HEK293 (cell line): ENCODE measurements at regions not wholly inside any gene's neighbourhood (a gene's known extent, or its start where the extent isn't known, plus 50 kb on each side); places are given as distances from the start of the nearest gene placed in this dataset.

ENCODE experiments used
- CTCF ChIA-PET: fragments of 350-600 bp; formaldehyde crosslinking; extraction: SDS; loops from one replicate; lab custom pipeline; 2021; ENCODE audit warnings: antibody characterized with exemption; lab: Yijun Ruan, JAX
- POLR2A ChIA-PET: fragments of 300-600 bp; formaldehyde crosslinking; extraction: SDS; loops from one replicate; lab custom pipeline; 2020; ENCODE audit warnings: antibody characterized with exemption, inconsistent platforms; lab: Yijun Ruan, JAX
- H3K27ac ChIP-seq: fragments of 200-500 bp; sonication (Bioruptor generic); 2 replicates; pipeline ENCODE4 v1.5.1; 2014; ENCODE audit warnings: low read depth, low read length, control low read depth, inconsistent platforms; ENCODE audit errors: extremely low read depth
- H3K36me3 ChIP-seq, 2 experiments: fragments of 200-500 bp in 1 of 2; sonication (Bioruptor generic) in 1 of 2; 1 replicate in 1 of 2; 2 replicates in 1 of 2; pipeline ENCODE4 v1.5.1; 2014 to 2017; ENCODE audit warnings: inconsistent platforms in 2 of 2, low read length in 2 of 2; ENCODE audit not compliant: control insufficient read depth in 2 of 2, insufficient read depth in 1 of 2
- H3K4me1 ChIP-seq: fragments of 200-500 bp; sonication (Bioruptor generic); 2 replicates; pipeline ENCODE4 v1.5.1; 2014; ENCODE audit warnings: mild to moderate bottlenecking, low read length, inconsistent platforms; ENCODE audit not compliant: control insufficient read depth, insufficient read depth
- H3K4me3 ChIP-seq: 2 replicates; pipeline ENCODE4 v1.5.1; 2011; ENCODE audit warnings: low read depth, mild to moderate bottlenecking, control low read depth, low read length, moderate library complexity
- H3K9me3 ChIP-seq: fragments of 200-500 bp; sonication (Bioruptor generic); 2 replicates; pipeline ENCODE4 v1.5.1; 2014; ENCODE audit warnings: low read depth, low read length, inconsistent platforms; ENCODE audit not compliant: control insufficient read depth, insufficient read depth
- OVOL3 ChIP-seq: fragments of 450-650 bp; formaldehyde crosslinking; IDR thresholded peaks from 2 replicates; pipeline ENCODE4 v1.5.1; 2016; ENCODE audit warnings: missing biosample characterization, missing genetic modification characterization
- SCRT1 ChIP-seq: fragments of 450-650 bp; formaldehyde crosslinking; IDR thresholded peaks from 2 replicates; pipeline ENCODE4 v1.5.1; 2016; ENCODE audit warnings: missing biosample characterization, missing genetic modification characterization, borderline replicate concordance
- ZBTB48 ChIP-seq: fragments of 450-650 bp; formaldehyde crosslinking; IDR thresholded peaks from 2 replicates; pipeline ENCODE4 v1.5.1; 2016; ENCODE audit warnings: missing biosample characterization, missing genetic modification characterization
- ZFP41 ChIP-seq: fragments of 450-650 bp; formaldehyde crosslinking; IDR thresholded peaks from 2 replicates; pipeline ENCODE4 v1.5.1; 2016; ENCODE audit warnings: missing biosample characterization, missing genetic modification characterization, borderline replicate concordance
- ZIC2 ChIP-seq: fragments of 450-650 bp; formaldehyde crosslinking; IDR thresholded peaks from 2 replicates; pipeline ENCODE4 v1.5.1; 2016; ENCODE audit warnings: missing biosample characterization, missing genetic modification characterization
- ZNF175 ChIP-seq: fragments of 450-650 bp; formaldehyde crosslinking; IDR thresholded peaks from 2 replicates; pipeline ENCODE4 v1.5.1; 2016; ENCODE audit warnings: missing biosample characterization, missing genetic modification characterization
- ZNF404 ChIP-seq: fragments of 450-650 bp; formaldehyde crosslinking; IDR thresholded peaks from 2 replicates; pipeline ENCODE4 v1.5.1; 2017; ENCODE audit warnings: missing biosample characterization, missing genetic modification characterization
- ZNF521 ChIP-seq: fragments of 450-650 bp; formaldehyde crosslinking; IDR thresholded peaks from 2 replicates; pipeline ENCODE4 v1.5.1; 2017; ENCODE audit warnings: missing biosample characterization, mild to moderate bottlenecking, missing genetic modification characterization
- ZNF624 ChIP-seq: fragments of 450-650 bp; formaldehyde crosslinking; IDR thresholded peaks from 2 replicates; pipeline ENCODE4 v1.5.1; 2017; ENCODE audit warnings: missing biosample characterization, missing genetic modification characterization
- ZNF660 ChIP-seq: fragments of 450-650 bp; IDR thresholded peaks from 2 replicates; pipeline ENCODE4 v1.5.1; 2018; ENCODE audit warnings: missing biosample characterization, mild to moderate bottlenecking, missing genetic modification characterization
- ZNF664 ChIP-seq: fragments of 450-650 bp; formaldehyde crosslinking; IDR thresholded peaks from 2 replicates; pipeline ENCODE4 v1.5.1; 2016; ENCODE audit warnings: missing biosample characterization, missing genetic modification characterization
- ZNF670 ChIP-seq: fragments of 450-650 bp; formaldehyde crosslinking; IDR thresholded peaks from 2 replicates; pipeline ENCODE4 v1.5.1; 2016; ENCODE audit warnings: missing biosample characterization, missing genetic modification characterization, low read depth
- ZNF747 ChIP-seq: fragments of 450-650 bp; formaldehyde crosslinking; IDR thresholded peaks from 2 replicates; pipeline ENCODE4 v1.5.1; 2016; ENCODE audit warnings: missing biosample characterization, missing genetic modification characterization
- ZNF785 ChIP-seq: fragments of 450-650 bp; formaldehyde crosslinking; IDR thresholded peaks from 2 replicates; pipeline ENCODE4 v1.5.1; 2016; ENCODE audit warnings: missing biosample characterization, missing genetic modification characterization
- ZNF830 ChIP-seq: fragments of 450-650 bp; IDR thresholded peaks from 2 replicates; pipeline ENCODE4 v1.5.0; 2018; ENCODE audit warnings: missing biosample characterization, missing genetic modification characterization, low read depth, mild to moderate bottlenecking, moderate library complexity
- ZSCAN16 ChIP-seq: fragments of 450-650 bp; formaldehyde crosslinking; IDR thresholded peaks from 2 replicates; pipeline ENCODE4 v1.5.1; 2016; ENCODE audit warnings: missing biosample characterization, missing genetic modification characterization
- TF ChIP-seq, protein P1 (sequence below): fragments of 450-650 bp; formaldehyde crosslinking; IDR thresholded peaks from 2 replicates; pipeline ENCODE4 v1.5.1; 2016; ENCODE audit warnings: missing biosample characterization, missing genetic modification characterization
- TF ChIP-seq, protein P2 (sequence below): fragments of 450-650 bp; formaldehyde crosslinking; IDR thresholded peaks from 2 replicates; pipeline ENCODE4 v1.5.1; 2016; ENCODE audit warnings: missing biosample characterization, missing genetic modification characterization
- TF ChIP-seq, protein P3 (sequence below): fragments of 450-650 bp; formaldehyde crosslinking; IDR thresholded peaks from 2 replicates; pipeline ENCODE4 v1.5.1; 2016; ENCODE audit warnings: missing biosample characterization, missing genetic modification characterization, borderline replicate concordance
- TF ChIP-seq, protein P4 (sequence below): fragments of 450-650 bp; formaldehyde crosslinking; IDR thresholded peaks from 2 replicates; pipeline ENCODE4 v1.5.1; 2016; ENCODE audit warnings: missing biosample characterization, missing genetic modification characterization
- TF ChIP-seq, protein P5 (sequence below): fragments of 450-650 bp; formaldehyde crosslinking; IDR thresholded peaks from 2 replicates; pipeline ENCODE4 v1.5.1; 2016; ENCODE audit warnings: missing biosample characterization, missing genetic modification characterization, borderline replicate concordance

DNA sequence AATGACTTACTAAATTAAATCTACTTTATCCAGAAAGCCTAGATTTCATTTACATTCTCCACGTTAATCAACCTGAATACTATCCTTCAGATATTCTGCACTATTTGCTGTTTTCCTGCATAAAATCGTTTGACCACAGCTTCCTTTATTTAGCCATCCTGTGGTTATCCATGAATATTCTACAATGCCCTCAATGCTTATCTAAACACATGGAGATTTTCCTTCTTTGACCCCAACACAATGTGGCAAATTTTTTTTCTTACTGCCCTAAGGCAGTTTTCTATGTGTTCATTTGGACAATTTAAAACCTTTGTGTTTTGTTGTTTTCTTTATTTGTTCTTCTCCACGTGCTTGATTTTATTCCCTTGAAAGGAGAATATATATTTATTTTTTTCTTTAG lies 495.5 kb upstream of the ROBO1 start (continued):
- TF ChIP-seq, protein P1, sequence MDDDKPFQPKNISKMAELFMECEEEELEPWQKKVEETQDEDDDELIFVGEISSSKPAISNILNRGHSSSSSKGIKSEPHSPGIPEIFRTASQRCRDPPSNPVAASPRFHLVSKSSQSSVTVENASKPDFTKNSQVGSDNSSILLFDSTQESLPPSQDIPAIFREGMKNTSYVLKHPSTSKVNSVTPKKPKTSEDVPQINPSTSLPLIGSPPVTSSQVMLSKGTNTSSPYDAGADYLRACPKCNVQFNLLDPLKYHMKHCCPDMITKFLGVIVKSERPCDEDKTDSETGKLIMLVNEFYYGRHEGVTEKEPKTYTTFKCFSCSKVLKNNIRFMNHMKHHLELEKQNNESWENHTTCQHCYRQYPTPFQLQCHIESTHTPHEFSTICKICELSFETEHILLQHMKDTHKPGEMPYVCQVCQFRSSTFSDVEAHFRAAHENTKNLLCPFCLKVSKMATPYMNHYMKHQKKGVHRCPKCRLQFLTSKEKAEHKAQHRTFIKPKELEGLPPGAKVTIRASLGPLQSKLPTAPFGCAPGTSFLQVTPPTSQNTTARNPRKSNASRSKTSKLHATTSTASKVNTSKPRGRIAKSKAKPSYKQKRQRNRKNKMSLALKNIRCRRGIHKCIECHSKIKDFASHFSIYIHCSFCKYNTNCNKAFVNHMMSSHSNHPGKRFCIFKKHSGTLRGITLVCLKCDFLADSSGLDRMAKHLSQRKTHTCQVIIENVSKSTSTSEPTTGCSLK (tag by site-specific recombination): no peak
- TF ChIP-seq ZNF624 (no peak), ZNF521 (tag by site-specific recombination) (no peak), ZNF404 (tag by site-specific recombination) (no peak), ZSCAN16 (no peak), ZBTB48 (tag by site-specific recombination) (no peak), ZNF747 (no peak)

DNA sequence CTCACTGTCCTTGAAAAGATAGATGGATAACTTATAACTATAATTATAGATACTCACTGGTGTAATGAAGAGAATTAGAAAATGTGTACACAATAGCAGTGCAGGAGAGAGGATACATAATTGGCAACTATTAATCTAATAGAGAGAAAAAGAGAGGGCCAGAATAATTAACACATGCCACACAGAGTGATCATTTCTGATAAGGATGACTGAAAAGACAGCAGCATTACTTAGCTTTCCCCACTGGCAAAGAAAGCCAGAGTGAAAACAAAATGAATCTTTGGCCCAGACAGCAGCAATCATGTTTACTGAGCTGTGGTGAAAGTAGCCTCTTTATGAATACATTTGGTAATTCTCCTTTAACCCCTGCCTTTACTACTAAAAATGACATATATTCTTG lies 493.3 kb upstream of the ROBO1 start:
- Histone ChIP-seq H3K4me1 (no peaks in the 10 kb centered on the region), H3K36me3 (no peaks in the 10 kb centered on the region), H3K4me3 (no peak overlapping the region), H3K9me3 (no peaks in the 10 kb centered on the region), H3K27ac (no peak overlapping the region)
- ChIA-PET POLR2A (no interaction called here), CTCF (no interaction called here)
- TF ChIP-seq ZNF830 (tag by site-specific recombination) (no peak), ZIC2 (tag by site-specific recombination) (no peak), ZNF785 (tag by site-specific recombination) (no peak), ZNF660 (no peak), SCRT1 (tag by site-specific recombination) (no peak), ZNF670 (tag by site-specific recombination) (no peak), ZNF175 (tag by site-specific recombination) (no peak), ZNF664 (no peak), ZFP41 (tag by site-specific recombination) (no peak), OVOL3 (no peak)
- TF ChIP-seq, protein P2, sequence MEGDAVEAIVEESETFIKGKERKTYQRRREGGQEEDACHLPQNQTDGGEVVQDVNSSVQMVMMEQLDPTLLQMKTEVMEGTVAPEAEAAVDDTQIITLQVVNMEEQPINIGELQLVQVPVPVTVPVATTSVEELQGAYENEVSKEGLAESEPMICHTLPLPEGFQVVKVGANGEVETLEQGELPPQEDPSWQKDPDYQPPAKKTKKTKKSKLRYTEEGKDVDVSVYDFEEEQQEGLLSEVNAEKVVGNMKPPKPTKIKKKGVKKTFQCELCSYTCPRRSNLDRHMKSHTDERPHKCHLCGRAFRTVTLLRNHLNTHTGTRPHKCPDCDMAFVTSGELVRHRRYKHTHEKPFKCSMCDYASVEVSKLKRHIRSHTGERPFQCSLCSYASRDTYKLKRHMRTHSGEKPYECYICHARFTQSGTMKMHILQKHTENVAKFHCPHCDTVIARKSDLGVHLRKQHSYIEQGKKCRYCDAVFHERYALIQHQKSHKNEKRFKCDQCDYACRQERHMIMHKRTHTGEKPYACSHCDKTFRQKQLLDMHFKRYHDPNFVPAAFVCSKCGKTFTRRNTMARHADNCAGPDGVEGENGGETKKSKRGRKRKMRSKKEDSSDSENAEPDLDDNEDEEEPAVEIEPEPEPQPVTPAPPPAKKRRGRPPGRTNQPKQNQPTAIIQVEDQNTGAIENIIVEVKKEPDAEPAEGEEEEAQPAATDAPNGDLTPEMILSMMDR (tag by site-specific recombination): no peak
- TF ChIP-seq, protein P3, sequence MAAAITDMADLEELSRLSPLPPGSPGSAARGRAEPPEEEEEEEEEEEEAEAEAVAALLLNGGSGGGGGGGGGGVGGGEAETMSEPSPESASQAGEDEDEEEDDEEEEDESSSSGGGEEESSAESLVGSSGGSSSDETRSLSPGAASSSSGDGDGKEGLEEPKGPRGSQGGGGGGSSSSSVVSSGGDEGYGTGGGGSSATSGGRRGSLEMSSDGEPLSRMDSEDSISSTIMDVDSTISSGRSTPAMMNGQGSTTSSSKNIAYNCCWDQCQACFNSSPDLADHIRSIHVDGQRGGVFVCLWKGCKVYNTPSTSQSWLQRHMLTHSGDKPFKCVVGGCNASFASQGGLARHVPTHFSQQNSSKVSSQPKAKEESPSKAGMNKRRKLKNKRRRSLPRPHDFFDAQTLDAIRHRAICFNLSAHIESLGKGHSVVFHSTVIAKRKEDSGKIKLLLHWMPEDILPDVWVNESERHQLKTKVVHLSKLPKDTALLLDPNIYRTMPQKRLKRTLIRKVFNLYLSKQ: no peak
- TF ChIP-seq, protein P4, sequence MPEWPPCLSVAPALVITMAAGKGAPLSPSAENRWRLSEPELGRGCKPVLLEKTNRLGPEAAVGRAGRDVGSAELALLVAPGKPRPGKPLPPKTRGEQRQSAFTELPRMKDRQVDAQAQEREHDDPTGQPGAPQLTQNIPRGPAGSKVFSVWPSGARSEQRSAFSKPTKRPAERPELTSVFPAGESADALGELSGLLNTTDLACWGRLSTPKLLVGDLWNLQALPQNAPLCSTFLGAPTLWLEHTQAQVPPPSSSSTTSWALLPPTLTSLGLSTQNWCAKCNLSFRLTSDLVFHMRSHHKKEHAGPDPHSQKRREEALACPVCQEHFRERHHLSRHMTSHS (tag by site-specific recombination): no peak
- TF ChIP-seq, protein P5, sequence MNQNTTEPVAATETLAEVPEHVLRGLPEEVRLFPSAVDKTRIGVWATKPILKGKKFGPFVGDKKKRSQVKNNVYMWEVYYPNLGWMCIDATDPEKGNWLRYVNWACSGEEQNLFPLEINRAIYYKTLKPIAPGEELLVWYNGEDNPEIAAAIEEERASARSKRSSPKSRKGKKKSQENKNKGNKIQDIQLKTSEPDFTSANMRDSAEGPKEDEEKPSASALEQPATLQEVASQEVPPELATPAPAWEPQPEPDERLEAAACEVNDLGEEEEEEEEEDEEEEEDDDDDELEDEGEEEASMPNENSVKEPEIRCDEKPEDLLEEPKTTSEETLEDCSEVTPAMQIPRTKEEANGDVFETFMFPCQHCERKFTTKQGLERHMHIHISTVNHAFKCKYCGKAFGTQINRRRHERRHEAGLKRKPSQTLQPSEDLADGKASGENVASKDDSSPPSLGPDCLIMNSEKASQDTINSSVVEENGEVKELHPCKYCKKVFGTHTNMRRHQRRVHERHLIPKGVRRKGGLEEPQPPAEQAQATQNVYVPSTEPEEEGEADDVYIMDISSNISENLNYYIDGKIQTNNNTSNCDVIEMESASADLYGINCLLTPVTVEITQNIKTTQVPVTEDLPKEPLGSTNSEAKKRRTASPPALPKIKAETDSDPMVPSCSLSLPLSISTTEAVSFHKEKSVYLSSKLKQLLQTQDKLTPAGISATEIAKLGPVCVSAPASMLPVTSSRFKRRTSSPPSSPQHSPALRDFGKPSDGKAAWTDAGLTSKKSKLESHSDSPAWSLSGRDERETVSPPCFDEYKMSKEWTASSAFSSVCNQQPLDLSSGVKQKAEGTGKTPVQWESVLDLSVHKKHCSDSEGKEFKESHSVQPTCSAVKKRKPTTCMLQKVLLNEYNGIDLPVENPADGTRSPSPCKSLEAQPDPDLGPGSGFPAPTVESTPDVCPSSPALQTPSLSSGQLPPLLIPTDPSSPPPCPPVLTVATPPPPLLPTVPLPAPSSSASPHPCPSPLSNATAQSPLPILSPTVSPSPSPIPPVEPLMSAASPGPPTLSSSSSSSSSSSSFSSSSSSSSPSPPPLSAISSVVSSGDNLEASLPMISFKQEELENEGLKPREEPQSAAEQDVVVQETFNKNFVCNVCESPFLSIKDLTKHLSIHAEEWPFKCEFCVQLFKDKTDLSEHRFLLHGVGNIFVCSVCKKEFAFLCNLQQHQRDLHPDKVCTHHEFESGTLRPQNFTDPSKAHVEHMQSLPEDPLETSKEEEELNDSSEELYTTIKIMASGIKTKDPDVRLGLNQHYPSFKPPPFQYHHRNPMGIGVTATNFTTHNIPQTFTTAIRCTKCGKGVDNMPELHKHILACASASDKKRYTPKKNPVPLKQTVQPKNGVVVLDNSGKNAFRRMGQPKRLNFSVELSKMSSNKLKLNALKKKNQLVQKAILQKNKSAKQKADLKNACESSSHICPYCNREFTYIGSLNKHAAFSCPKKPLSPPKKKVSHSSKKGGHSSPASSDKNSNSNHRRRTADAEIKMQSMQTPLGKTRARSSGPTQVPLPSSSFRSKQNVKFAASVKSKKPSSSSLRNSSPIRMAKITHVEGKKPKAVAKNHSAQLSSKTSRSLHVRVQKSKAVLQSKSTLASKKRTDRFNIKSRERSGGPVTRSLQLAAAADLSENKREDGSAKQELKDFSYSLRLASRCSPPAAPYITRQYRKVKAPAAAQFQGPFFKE: no peak
